ENCODE measurements at regions not wholly inside any gene's neighbourhood (a gene's known extent, or its start where the extent isn't known, plus 50 kb on each side); places are given as distances from the start of the nearest gene placed in this dataset.

GRCh38 chr7:45446195-45446944 is 127.8 kb upstream of the ADCY1 start:
- TF ChIP-seq POLR2A (IDR thresholded peaks at IDR 0.05) (no peak), CTCF (IDR thresholded peaks at IDR 0.05) (no peak)
